H9 (cell line): ENCODE measurements at regions not wholly inside any gene's neighbourhood (a gene's known extent, or its start where the extent isn't known, plus 50 kb on each side); places are given as distances from the start of the nearest gene placed in this dataset.

Source experiments
- DNase-seq: peaks from one replicate; pipeline ENCODE4 v3.0.0-alpha.2; 2017
- H2AFZ ChIP-seq: one replicate; pipeline ENCODE4 v1.6.1; 2013; ENCODE audit warnings: mild to moderate bottlenecking, low read length, control low read depth, moderate library complexity
- H2AK5ac ChIP-seq: 2 replicates; pipeline ENCODE4 v1.6.1; 2013; ENCODE audit warnings: low read length, control low read depth, mixed read lengths; ENCODE audit not compliant: insufficient read length
- H2BK120ac ChIP-seq: one replicate; pipeline ENCODE4 v1.6.1; 2013; ENCODE audit warnings: low read depth, mild to moderate bottlenecking, low read length, control low read depth, inconsistent platforms; ENCODE audit not compliant: poor library complexity, severe bottlenecking
- H2BK12ac ChIP-seq: 2 replicates; pipeline ENCODE4 v1.6.1; 2013; ENCODE audit warnings: low read length, control low read depth, mixed read lengths, low read depth; ENCODE audit not compliant: insufficient read length
- H2BK15ac ChIP-seq: 2 replicates; pipeline ENCODE4 v1.6.1; 2013; ENCODE audit warnings: low read depth, low read length, control low read depth
- H2BK20ac ChIP-seq: one replicate; pipeline ENCODE4 v1.6.1; 2013; ENCODE audit warnings: low read depth, mild to moderate bottlenecking, low read length, control low read depth, inconsistent platforms; ENCODE audit not compliant: poor library complexity, severe bottlenecking
- H2BK5ac ChIP-seq: 2 replicates; pipeline ENCODE4 v1.6.1; 2013; ENCODE audit warnings: low read length, control low read depth, mixed read lengths; ENCODE audit not compliant: insufficient read length
- H3K14ac ChIP-seq: 2 replicates; pipeline ENCODE4 v1.6.1; 2013; ENCODE audit warnings: low read length, control low read depth; ENCODE audit not compliant: insufficient read depth
- H3K18ac ChIP-seq: 2 replicates; pipeline ENCODE4 v1.6.1; 2013; ENCODE audit warnings: low read depth, mild to moderate bottlenecking, mixed read lengths, low read length, control low read depth; ENCODE audit not compliant: insufficient read length
- H3K23ac ChIP-seq: 2 replicates; pipeline ENCODE4 v1.6.1; 2013; ENCODE audit warnings: low read length, control low read depth, mixed read lengths, low read depth; ENCODE audit not compliant: insufficient read length
- H3K23me2 ChIP-seq: 2 replicates; pipeline ENCODE4 v1.6.1; 2013; ENCODE audit warnings: low read depth, mild to moderate bottlenecking, mixed read lengths, low read length, control low read depth; ENCODE audit not compliant: insufficient read length, poor library complexity, severe bottlenecking
- H3K27ac ChIP-seq: 2 replicates; pipeline ENCODE4 v1.5.1; 2013; ENCODE audit warnings: low read length, control low read depth, mixed read lengths, low read depth; ENCODE audit not compliant: insufficient read length
- H3K27me3 ChIP-seq: 2 replicates; pipeline ENCODE4 v1.6.1; 2013; ENCODE audit warnings: low read length, control low read depth, inconsistent platforms; ENCODE audit not compliant: insufficient read depth
- H3K4ac ChIP-seq: 2 replicates; pipeline ENCODE4 v1.6.1; 2013; ENCODE audit warnings: low read depth, mild to moderate bottlenecking, control low read depth, inconsistent platforms, low read length, moderate library complexity
- H3K4me1 ChIP-seq: 2 replicates; pipeline ENCODE4 v1.6.1; 2013; ENCODE audit warnings: low read length, control low read depth, inconsistent platforms; ENCODE audit not compliant: insufficient read depth
- H3K4me2 ChIP-seq: 2 replicates; pipeline ENCODE4 v1.6.1; 2013; ENCODE audit warnings: low read length, control low read depth, mixed read lengths; ENCODE audit not compliant: insufficient read length, insufficient read depth
- H3K56ac ChIP-seq: 2 replicates; pipeline ENCODE4 v1.6.1; 2013; ENCODE audit warnings: low read depth, mild to moderate bottlenecking, mixed read lengths, low read length, control low read depth; ENCODE audit not compliant: insufficient read length
- H3K79me1 ChIP-seq: 2 replicates; pipeline ENCODE4 v1.6.1; 2013; ENCODE audit warnings: low read depth, mild to moderate bottlenecking, moderate library complexity, low read length, control low read depth, inconsistent platforms; ENCODE audit not compliant: insufficient read depth, poor library complexity, severe bottlenecking
- H3K79me2 ChIP-seq: 2 replicates; pipeline ENCODE4 v1.6.1; 2013; ENCODE audit warnings: low read length, control low read depth, inconsistent platforms; ENCODE audit not compliant: insufficient read depth
- H3K9ac ChIP-seq: 2 replicates; pipeline ENCODE4 v1.6.1; 2013; ENCODE audit warnings: low read length, control low read depth, mixed read lengths; ENCODE audit not compliant: insufficient read length; ENCODE audit errors: extremely low read depth
- H3K9me3 ChIP-seq: one replicate; pipeline ENCODE4 v1.6.1; 2013; ENCODE audit warnings: low read depth, low read length, inconsistent platforms; ENCODE audit not compliant: control insufficient read depth
- H3T11ph ChIP-seq: one replicate; pipeline ENCODE4 v1.6.1; 2013; ENCODE audit warnings: mild to moderate bottlenecking, low read length, control low read depth, inconsistent platforms
- H4K20me1 ChIP-seq: one replicate; pipeline ENCODE4 v1.6.1; 2013; ENCODE audit not compliant: control insufficient read depth, insufficient read length, insufficient read depth
- H4K5ac ChIP-seq: 2 replicates; pipeline ENCODE4 v1.6.1; 2013; ENCODE audit warnings: low read depth, mild to moderate bottlenecking, mixed read lengths, low read length, control low read depth; ENCODE audit not compliant: insufficient read length
- H4K8ac ChIP-seq: replicated peaks from 2 replicates; pipeline ENCODE4 v1.6.1; 2013; ENCODE audit warnings: low read length, control low read depth, mixed read lengths, low read depth; ENCODE audit not compliant: insufficient read length
- H4K91ac ChIP-seq: 2 replicates; pipeline ENCODE4 v1.6.1; 2013; ENCODE audit warnings: low read depth, mild to moderate bottlenecking, moderate library complexity, mixed read lengths, low read length, control low read depth; ENCODE audit not compliant: insufficient read length
- H3K27ac Mint-ChIP-seq, 3 experiments: 2 replicates in 2 of 3; 3 replicates in 1 of 3; pipeline ENCODE4 v1.8.0; 2020 to 2021; ENCODE audit warnings: mixed read lengths in 3 of 3, mild to moderate bottlenecking in 1 of 3, moderate library complexity in 1 of 3
- H3K27me3 Mint-ChIP-seq: 2 replicates; pipeline ENCODE4 v1.8.0; 2021; ENCODE audit warnings: low read depth, mild to moderate bottlenecking, moderate library complexity, mixed read lengths
- H3K36me3 Mint-ChIP-seq, 3 experiments: 2 replicates in 2 of 3; 3 replicates in 1 of 3; pipeline ENCODE4 v1.8.0; 2020 to 2021; ENCODE audit warnings: low read depth in 3 of 3, mixed read lengths in 3 of 3; ENCODE audit not compliant: insufficient read depth in 1 of 3
- H3K4me1 Mint-ChIP-seq, 2 experiments: 2 replicates each; pipeline ENCODE4 v1.8.0; 2020; ENCODE audit warnings: mixed read lengths in 2 of 2
- H3K4me3 Mint-ChIP-seq, 2 experiments: 2 replicates in 1 of 2; 3 replicates in 1 of 2; pipeline ENCODE4 v1.8.0; 2020 to 2021; ENCODE audit warnings: mild to moderate bottlenecking in 2 of 2, mixed read lengths in 2 of 2, moderate library complexity in 1 of 2
- H3K9me3 Mint-ChIP-seq, 2 experiments: 2 replicates in 1 of 2; 3 replicates in 1 of 2; pipeline ENCODE4 v1.8.0; 2020; ENCODE audit warnings: mild to moderate bottlenecking in 2 of 2, mixed read lengths in 2 of 2, moderate library complexity in 1 of 2
- WGBS: extraction: QIAGEN DNeasy Blood & Tissue Kit; methylation state at CpG from one replicate; pipeline ENCODE4 v1.1.7; 2013; ENCODE audit warnings: missing lambda C conversion rate, low lambda C conversion rate, mixed read lengths; ENCODE audit not compliant: insufficient read length; ENCODE audit errors: extremely low coverage; 5-methylcytosine and 5-hydroxymethylcytosine counted together
- TF ChIP-seq, protein P1 (sequence below): fragments of 200-600 bp; sonication (generic); conservative IDR thresholded peaks from 3 replicates; pipeline ENCODE4 v1.8.0; 2021; ENCODE audit warnings: antibody characterized with exemption, mild to moderate bottlenecking

DNA sequence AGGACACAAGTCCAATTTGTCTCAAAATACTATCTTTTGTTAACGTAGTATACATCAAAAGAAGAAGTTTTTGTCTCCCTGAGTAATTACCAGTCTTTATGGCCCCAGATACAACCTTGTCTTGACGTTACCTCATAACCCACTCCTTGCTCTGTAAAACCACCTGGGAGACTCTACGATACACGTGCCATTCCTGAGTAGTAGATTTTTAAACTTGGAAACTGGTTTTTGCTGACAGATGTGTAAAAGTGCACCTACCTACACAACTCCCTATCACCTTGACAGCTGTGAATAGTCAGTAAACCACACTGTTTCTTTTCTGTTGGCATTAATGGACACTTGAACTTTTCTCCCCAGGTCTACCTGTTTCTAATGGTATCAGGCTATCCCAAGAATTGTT lies 51.7 kb upstream of the RARB start:
- Histone ChIP-seq H3K27me3 (no peaks in the 10 kb centered on the region), H3K4ac (no peak overlapping the region), H3T11ph (no peak overlapping the region), H2BK12ac (no peak overlapping the region), H2AFZ (no peak overlapping the region), H3K23me2 (no peaks in the 10 kb centered on the region), H4K91ac (no peak overlapping the region), H4K5ac (no peak overlapping the region), H3K4me2 (no peak overlapping the region), H3K56ac (no peak overlapping the region), H4K8ac (no peak overlapping the region), H4K20me1 (no peaks in the 10 kb centered on the region), H3K23ac (no peak overlapping the region), H3K79me1 (no peaks in the 10 kb centered on the region), H3K9me3 (no peaks in the 10 kb centered on the region), H2BK15ac (no peak overlapping the region), H3K4me1 (no peaks in the 10 kb centered on the region), H3K79me2 (no peaks in the 10 kb centered on the region), H3K9ac (no peak overlapping the region), H2BK5ac (no peak overlapping the region), H2BK20ac (no peak overlapping the region), H3K18ac (no peak overlapping the region), H3K27ac (no peak overlapping the region), H2BK120ac (no peak overlapping the region), H3K14ac (no peak overlapping the region), H2AK5ac (no peak overlapping the region)
- H3K4me3 Mint-ChIP-seq: no peak overlapping the region
- no peaks in the 10 kb centered on the region for H3K36me3 Mint-ChIP-seq
- TF ChIP-seq, protein P1, sequence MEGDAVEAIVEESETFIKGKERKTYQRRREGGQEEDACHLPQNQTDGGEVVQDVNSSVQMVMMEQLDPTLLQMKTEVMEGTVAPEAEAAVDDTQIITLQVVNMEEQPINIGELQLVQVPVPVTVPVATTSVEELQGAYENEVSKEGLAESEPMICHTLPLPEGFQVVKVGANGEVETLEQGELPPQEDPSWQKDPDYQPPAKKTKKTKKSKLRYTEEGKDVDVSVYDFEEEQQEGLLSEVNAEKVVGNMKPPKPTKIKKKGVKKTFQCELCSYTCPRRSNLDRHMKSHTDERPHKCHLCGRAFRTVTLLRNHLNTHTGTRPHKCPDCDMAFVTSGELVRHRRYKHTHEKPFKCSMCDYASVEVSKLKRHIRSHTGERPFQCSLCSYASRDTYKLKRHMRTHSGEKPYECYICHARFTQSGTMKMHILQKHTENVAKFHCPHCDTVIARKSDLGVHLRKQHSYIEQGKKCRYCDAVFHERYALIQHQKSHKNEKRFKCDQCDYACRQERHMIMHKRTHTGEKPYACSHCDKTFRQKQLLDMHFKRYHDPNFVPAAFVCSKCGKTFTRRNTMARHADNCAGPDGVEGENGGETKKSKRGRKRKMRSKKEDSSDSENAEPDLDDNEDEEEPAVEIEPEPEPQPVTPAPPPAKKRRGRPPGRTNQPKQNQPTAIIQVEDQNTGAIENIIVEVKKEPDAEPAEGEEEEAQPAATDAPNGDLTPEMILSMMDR: no peak
- peaks cover 0 to 5% of the 10 kb centered on the region in 2 experiments; a peak in 1 of 4 replicates for H3K4me1 Mint-ChIP-seq
- DNase-seq: no peak
- no peak overlapping the region for H3K27ac Mint-ChIP-seq
- H3K9me3 Mint-ChIP-seq: no peaks in the 10 kb centered on the region; a peak in 1 of 5 replicates
- no peaks in the 10 kb centered on the region for H3K27me3 Mint-ChIP-seq
- no CpG with 5 or more reads among the region's 4 CpGs for WGBS
